OCI-LY7 (cell line): ENCODE measurements at regions not wholly inside any gene's neighbourhood (a gene's known extent, or its start where the extent isn't known, plus 50 kb on each side); places are given as distances from the start of the nearest gene placed in this dataset.

Experiments used
- CTCF ChIP-seq: fragments of 200-600 bp; sonication (generic); conservative IDR thresholded peaks from 2 replicates; pipeline ENCODE4 v1.5.1; 2014; ENCODE audit warnings: mild to moderate bottlenecking, antibody characterized with exemption, low read length, moderate library complexity, mixed read lengths
- EZH2phosphoT487 ChIP-seq: fragments of 200-600 bp; sonication (generic); IDR thresholded peaks from 2 replicates; pipeline ENCODE4 v1.6.1; 2018; ENCODE audit warnings: low read depth, borderline replicate concordance, mild to moderate bottlenecking, mixed run types, antibody characterized with exemption, low read length, moderate library complexity, mixed read lengths

DNA sequence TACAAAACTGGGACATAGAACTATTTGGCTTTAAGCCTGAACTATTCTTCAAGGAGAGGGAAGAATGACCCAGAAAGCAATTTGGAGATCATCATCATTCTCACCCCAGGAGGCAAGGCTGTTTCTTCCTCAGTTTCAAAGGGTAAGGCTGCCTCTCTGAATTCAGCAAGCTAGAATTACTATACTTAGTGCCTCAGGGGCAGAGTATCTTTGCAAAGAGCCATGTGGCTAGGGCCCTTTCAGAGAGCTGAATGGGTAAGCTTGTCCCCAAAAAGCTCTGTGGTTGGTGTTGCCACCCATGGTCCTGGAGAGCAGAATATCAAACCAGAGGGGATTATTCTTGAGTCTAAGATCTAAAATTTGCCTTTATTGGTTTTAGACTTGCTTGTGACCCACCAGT, 720.3 kb upstream of the ARPP21 start:
- no peak for TF ChIP-seq CTCF
- no peak for TF ChIP-seq EZH2phosphoT487
